WTC11 (cell line): ENCODE measurements at regions not wholly inside any gene's neighbourhood (a gene's known extent, or its start where the extent isn't known, plus 50 kb on each side); places are given as distances from the start of the nearest gene placed in this dataset.

Experiments
- ATAC-seq: fragments of 200-7000 bp; cut with Tn5 transposase; 2 replicates; pipeline ENCODE4 v1.10.0; 2021; ENCODE audit warnings: mild to moderate bottlenecking, moderate library complexity
- CTCF ChIA-PET: fragments of 300-600 bp; sonication (Branson Sonifier 250); formaldehyde crosslinking; loops from one replicate; lab custom pipeline; 2021; ENCODE audit warnings: antibody characterized with exemption; lab: Charles Lee
- POLR2A ChIA-PET: fragments of 350-600 bp; sonication (Branson Sonifier 250); formaldehyde crosslinking; loops from one replicate; lab custom pipeline; 2021; ENCODE audit warnings: antibody characterized with exemption; lab: Charles Lee
- DNase-seq: peaks from one replicate; pipeline ENCODE4 v3.0.0; 2021; ENCODE audit warnings: low spot score
- H3K27ac Mint-ChIP-seq: 2 replicates; pipeline ENCODE4 v1.8.0; 2021; ENCODE audit warnings: mixed read lengths
- H3K27me3 Mint-ChIP-seq: 2 replicates; pipeline ENCODE4 v1.8.0; 2021; ENCODE audit warnings: low read depth, mild to moderate bottlenecking, moderate library complexity, mixed read lengths
- H3K36me3 Mint-ChIP-seq: 2 replicates; pipeline ENCODE4 v1.8.0; 2021; ENCODE audit warnings: mixed read lengths
- H3K4me1 Mint-ChIP-seq: 2 replicates; pipeline ENCODE4 v1.8.0; 2022; ENCODE audit warnings: mixed read lengths
- H3K4me3 Mint-ChIP-seq: 2 replicates; pipeline ENCODE4 v1.8.0; 2021; ENCODE audit warnings: mild to moderate bottlenecking, moderate library complexity, mixed read lengths
- H3K9me3 Mint-ChIP-seq: 2 replicates; pipeline ENCODE4 v1.8.0; 2021; ENCODE audit warnings: mixed read lengths
- AFF4 ChIP-seq: sonication (generic); formaldehyde crosslinking; IDR thresholded peaks from 2 replicates; pipeline ENCODE4 v1.8.1; 2023; ENCODE audit warnings: mild to moderate bottlenecking, missing genetic modification reagents, borderline replicate concordance
- AR ChIP-seq: fragments of 250-450 bp; sonication (Bioruptor Pico); IDR thresholded peaks from 2 replicates; pipeline ENCODE4 v1.9.0; 2021; ENCODE audit warnings: mild to moderate bottlenecking
- ATF3 ChIP-seq: sonication (generic); formaldehyde crosslinking; conservative IDR thresholded peaks from 2 replicates; pipeline ENCODE4 v1.8.1; 2022; ENCODE audit warnings: mild to moderate bottlenecking, missing genetic modification reagents
- CREB1 ChIP-seq: sonication (generic); formaldehyde crosslinking; IDR thresholded peaks from 2 replicates; pipeline ENCODE4 v1.8.0; 2023; ENCODE audit warnings: mild to moderate bottlenecking, missing genetic modification reagents
- CREM ChIP-seq: sonication (generic); formaldehyde crosslinking; IDR thresholded peaks from 2 replicates; pipeline ENCODE4 v1.8.1; 2022; ENCODE audit warnings: mild to moderate bottlenecking, missing genetic modification reagents, moderate library complexity
- E2F5 ChIP-seq: sonication (generic); formaldehyde crosslinking; IDR thresholded peaks from 2 replicates; pipeline ENCODE4 v1.8.1; 2022; ENCODE audit warnings: mild to moderate bottlenecking, moderate library complexity, missing genetic modification reagents
- EMX1 ChIP-seq: fragments of 250-450 bp; sonication (Bioruptor Pico); IDR thresholded peaks from 2 replicates; pipeline ENCODE4 v1.8.0; 2021; ENCODE audit warnings: mild to moderate bottlenecking
- GRHL2 ChIP-seq: fragments of 250-450 bp; sonication (Bioruptor Pico); IDR thresholded peaks from 2 replicates; pipeline ENCODE4 v1.8.0; 2022; ENCODE audit warnings: mild to moderate bottlenecking, moderate library complexity; ENCODE audit not compliant: insufficient replicate concordance, severe bottlenecking
- HMGXB4 ChIP-seq: sonication (generic); formaldehyde crosslinking; IDR thresholded peaks from 2 replicates; pipeline ENCODE4 v1.8.1; 2023; ENCODE audit warnings: mild to moderate bottlenecking, moderate library complexity, missing genetic modification reagents
- NFATC4 ChIP-seq: fragments of 250-450 bp; sonication (Bioruptor Pico); IDR thresholded peaks from 2 replicates; pipeline ENCODE4 v1.9.0; 2021; ENCODE audit warnings: mild to moderate bottlenecking
- NR1H2 ChIP-seq: sonication (generic); formaldehyde crosslinking; IDR thresholded peaks from 2 replicates; pipeline ENCODE4 v1.9.0; 2021; ENCODE audit warnings: mild to moderate bottlenecking, moderate library complexity, missing genetic modification reagents
- SMAD3 ChIP-seq: sonication (generic); formaldehyde crosslinking; IDR thresholded peaks from 2 replicates; pipeline ENCODE4 v1.8.0; 2022; ENCODE audit warnings: missing genetic modification reagents, mild to moderate bottlenecking, borderline replicate concordance
- TCF7 ChIP-seq: sonication (generic); formaldehyde crosslinking; IDR thresholded peaks from 2 replicates; pipeline ENCODE4 v1.8.0; 2022; ENCODE audit warnings: mild to moderate bottlenecking, low read depth, missing genetic modification reagents, moderate library complexity
- TP53 ChIP-seq: sonication (generic); formaldehyde crosslinking; IDR thresholded peaks from 2 replicates; pipeline ENCODE4 v1.8.1; 2023; ENCODE audit warnings: mild to moderate bottlenecking, missing genetic modification reagents
- ZBTB43 ChIP-seq: sonication (generic); formaldehyde crosslinking; IDR thresholded peaks from 2 replicates; pipeline ENCODE4 v1.8.1; 2023; ENCODE audit warnings: mild to moderate bottlenecking, missing genetic modification reagents
- ZNF121 ChIP-seq: sonication (generic); formaldehyde crosslinking; IDR thresholded peaks from 2 replicates; pipeline ENCODE4 v1.8.0; 2023; ENCODE audit warnings: missing genetic modification reagents
- ZNF138 ChIP-seq: sonication (generic); formaldehyde crosslinking; conservative IDR thresholded peaks from 2 replicates; pipeline ENCODE4 v1.8.1; 2022; ENCODE audit warnings: mild to moderate bottlenecking, moderate library complexity, missing genetic modification reagents
- ZNF263 ChIP-seq: sonication (generic); formaldehyde crosslinking; IDR thresholded peaks from 2 replicates; pipeline ENCODE4 v1.8.1; 2022; ENCODE audit warnings: low read depth, mild to moderate bottlenecking, moderate library complexity, missing genetic modification reagents
- ZNF396 ChIP-seq: fragments of 250-450 bp; sonication (Bioruptor Pico); IDR thresholded peaks from 2 replicates; pipeline ENCODE4 v1.8.0; 2021; ENCODE audit warnings: mild to moderate bottlenecking, moderate library complexity, borderline replicate concordance

GRCh38 chr2:111633643-111634042, 250.3 kb downstream of the ANAPC1 start:
- H3K9me3 Mint-ChIP-seq: peaks cover 40% of the 10 kb centered on the region
- peaks cover 15% of the 10 kb centered on the region for H3K36me3 Mint-ChIP-seq
- CTCF ChIA-PET: interaction anchor here (0.6 kb wide), 1 partner anchor 26 kb away, joined by 4 read pairs; no protein-coding TSS in a partner anchor
- no peaks in the 10 kb centered on the region for H3K4me1 Mint-ChIP-seq
- POLR2A ChIA-PET: no interaction called here
- ATAC-seq (no peak), DNase-seq (no peak)
- TF ChIP-seq NR1H2 (no peak), TP53 (CRISPR knock-in tag) (no peak), GRHL2 (CRISPR knock-in tag) (no peak), CREB1 (CRISPR knock-in tag) (no peak)
- H3K27ac Mint-ChIP-seq: no peak overlapping the region
- no peaks in the 10 kb centered on the region for H3K27me3 Mint-ChIP-seq
- H3K4me3 Mint-ChIP-seq: no peak overlapping the region

- POLR2A ChIA-PET: no interaction called here
- no peak for ATAC-seq
- H3K4me3 Mint-ChIP-seq: no peak overlapping the region
- TF ChIP-seq NFATC4 (CRISPR knock-in tag) (no peak), TP53 (CRISPR knock-in tag) (no peak), E2F5 (no peak), EMX1 (no peak), ZNF263 (no peak), AFF4 (CRISPR knock-in tag) (no peak), SMAD3 (CRISPR knock-in tag) (no peak), ATF3 (CRISPR knock-in tag) (no peak), CREM (no peak), ZNF121 (CRISPR knock-in tag) (no peak), ZNF396 (CRISPR knock-in tag) (no peak), ZNF138 (no peak), AR (CRISPR knock-in tag) (no peak), ZBTB43 (no peak), TCF7 (CRISPR knock-in tag) (no peak), HMGXB4 (CRISPR knock-in tag) (no peak)
- H3K36me3 Mint-ChIP-seq: peaks cover 10% of the 10 kb centered on the region
- no peaks in the 10 kb centered on the region for H3K4me1 Mint-ChIP-seq
- DNase-seq: no peak
- CTCF ChIA-PET: interaction anchor here (0.6 kb wide), 1 partner anchor 26 kb away, joined by 4 read pairs; no protein-coding TSS in a partner anchor
- H3K27me3 Mint-ChIP-seq: no peaks in the 10 kb centered on the region
- H3K27ac Mint-ChIP-seq: no peak overlapping the region
- peaks cover 39% of the 10 kb centered on the region for H3K9me3 Mint-ChIP-seq
These were observed 249.8 kb downstream of the ANAPC1 start for GRCh38 chr2:111634050-111634794.
